Stimulated activated naive CD8-positive, alpha-beta T cell treated with anti-CD3 and anti-CD28 coated beads, Interleukin-15, Interleukin-2, amounts not matched to agents 100 U/mL and 50 U/mL, for 24 hours (primary cell): ENCODE measurements at regions not wholly inside any gene's neighbourhood (a gene's known extent, or its start where the extent isn't known, plus 50 kb on each side); places are given as distances from the start of the nearest gene placed in this dataset.
"Not testable (repeated sequence)": the region's sequence is repeated elsewhere in the genome, so short reads cannot be mapped to it uniquely, and the experiment has no call there.

ENCODE experiments used
- ATAC-seq: fragments of 150-1000 bp; cut with Tn5 transposase; one replicate; pipeline ENCODE4 v1.10.0; 2021
- DNase-seq: peaks from one replicate; pipeline ENCODE4 v3.0.0; 2021

- ATAC-seq: no peak
- DNase-seq: no peak
These were observed 141.2 kb upstream of the ATXN1 start for GRCh38 chr6:16902502-16902901.

- no peak for ATAC-seq
- DNase-seq: no peak
These were observed 140.5 kb upstream of the ATXN1 start for GRCh38 chr6:16901782-16902181.

- DNase-seq (no peak), ATAC-seq (no peak)
These were observed 140.0 kb upstream of the ATXN1 start for GRCh38 chr6:16901306-16901705.

- ATAC-seq (no peak), DNase-seq (no peak)
These were observed 137.6 kb upstream of the ATXN1 start for GRCh38 chr6:16898640-16899396.

GRCh38 chr6:16897669-16898068 is 136.4 kb upstream of the ATXN1 start:
- no peak for ATAC-seq
- no peak for DNase-seq

- ATAC-seq (no peak), DNase-seq (no peak)
These were observed 133.0 kb upstream of the ATXN1 start for GRCh38 chr6:16894301-16894700.

- DNase-seq, ATAC-seq: not testable (repeated sequence)
These were observed 129.8 kb upstream of the ATXN1 start for GRCh38 chr6:16891110-16891509.

GRCh38 chr6:16885411-16886160 is 124.3 kb upstream of the ATXN1 start:
- DNase-seq: no peak
- no peak for ATAC-seq

- no peak for ATAC-seq
- DNase-seq: no peak
These were observed 123.3 kb upstream of the ATXN1 start for GRCh38 chr6:16884526-16884925.

- ATAC-seq: no peak
- DNase-seq: no peak
These were observed 122.2 kb upstream of the ATXN1 start for GRCh38 chr6:16883414-16883813.

GRCh38 chr6:16882230-16882629 is 121.0 kb upstream of the ATXN1 start:
- DNase-seq: no peak
- no peak for ATAC-seq

- not testable (repeated sequence) for DNase-seq, ATAC-seq
These were observed 115.6 kb upstream of the ATXN1 start for GRCh38 chr6:16876852-16877251.

GRCh38 chr6:16876201-16876600 is 114.9 kb upstream of the ATXN1 start:
- DNase-seq: no peak
- no peak for ATAC-seq

- ATAC-seq: no peak
These were observed 112.4 kb upstream of the ATXN1 start for GRCh38 chr6:16873698-16874097.

GRCh38 chr6:16872543-16873235 is 111.4 kb upstream of the ATXN1 start:
- ATAC-seq (no peak), DNase-seq (no peak)

More at GRCh38 chr6:16873698-16874097, 112.4 kb upstream of the ATXN1 start:
- no peak for DNase-seq

GRCh38 chr6:16871047-16871446 is 109.8 kb upstream of the ATXN1 start:
- ATAC-seq (no peak), DNase-seq (no peak)

GRCh38 chr6:16868968-16869367 is 107.7 kb upstream of the ATXN1 start:
- no peak for DNase-seq
- no peak for ATAC-seq

- no peak for ATAC-seq
- DNase-seq: no peak
These were observed 96.8 kb upstream of the ATXN1 start for GRCh38 chr6:16857969-16858592.

- DNase-seq: no peak
- no peak for ATAC-seq
These were observed 94.2 kb upstream of the ATXN1 start for GRCh38 chr6:16855460-16855859.

- ATAC-seq (no peak), DNase-seq (no peak)
These were observed 93.7 kb upstream of the ATXN1 start for GRCh38 chr6:16854986-16855385.

- DNase-seq (no peak), ATAC-seq (no peak)
These were observed 91.4 kb upstream of the ATXN1 start for GRCh38 chr6:16852671-16853070.

GRCh38 chr6:16851758-16852157 is 90.5 kb upstream of the ATXN1 start:
- no peak for DNase-seq
- ATAC-seq: no peak
